Endodermal cell (in vitro differentiated cells): ENCODE measurements at regions not wholly inside any gene's neighbourhood (a gene's known extent, or its start where the extent isn't known, plus 50 kb on each side); places are given as distances from the start of the nearest gene placed in this dataset.

Experiments used
- DNase-seq: peaks from one replicate; pipeline ENCODE4 v3.0.0-alpha.2; 2017
- H3K27ac ChIP-seq: 2 replicates; pipeline ENCODE4 v1.5.1; 2013; ENCODE audit warnings: mild to moderate bottlenecking, low read depth, low read length, moderate library complexity
- H3K27me3 ChIP-seq: 2 replicates; pipeline ENCODE4 v1.6.1; 2013; ENCODE audit warnings: mild to moderate bottlenecking, low read length, moderate library complexity; ENCODE audit not compliant: insufficient read depth, control insufficient read depth, poor library complexity, severe bottlenecking
- H3K36me3 ChIP-seq: 2 replicates; pipeline ENCODE4 v1.7.0; 2013; ENCODE audit warnings: mild to moderate bottlenecking, low read length, moderate library complexity; ENCODE audit not compliant: control insufficient read depth, insufficient read depth
- H3K4me1 ChIP-seq: one replicate; pipeline ENCODE4 v1.7.0; 2013; ENCODE audit warnings: low read length; ENCODE audit not compliant: control insufficient read depth, insufficient read depth
- H3K4me3 ChIP-seq: 2 replicates; pipeline ENCODE4 v1.5.1; 2013; ENCODE audit warnings: mild to moderate bottlenecking, low read length, moderate library complexity
- H3K9ac ChIP-seq: 2 replicates; pipeline ENCODE4 v1.6.1; 2013; ENCODE audit warnings: mild to moderate bottlenecking, low read length, moderate library complexity; ENCODE audit not compliant: poor library complexity, severe bottlenecking; ENCODE audit errors: extremely low read depth
- H3K9me3 ChIP-seq: 2 replicates; pipeline ENCODE4 v1.6.1; 2013; ENCODE audit warnings: mild to moderate bottlenecking, low read length, moderate library complexity; ENCODE audit not compliant: control insufficient read depth
- H3K27ac Mint-ChIP-seq: 2 replicates; pipeline ENCODE4 v1.8.0; 2020; ENCODE audit warnings: mixed read lengths
- H3K27me3 Mint-ChIP-seq: 2 replicates; pipeline ENCODE4 v1.8.0; 2021; ENCODE audit warnings: mild to moderate bottlenecking, mixed read lengths; ENCODE audit not compliant: insufficient read depth
- H3K36me3 Mint-ChIP-seq: 2 replicates; pipeline ENCODE4 v1.8.0; 2020; ENCODE audit warnings: low read depth, mixed read lengths
- H3K4me1 Mint-ChIP-seq: 2 replicates; pipeline ENCODE4 v1.8.0; 2020; ENCODE audit warnings: mixed read lengths
- H3K4me3 Mint-ChIP-seq: 2 replicates; pipeline ENCODE4 v1.8.0; 2020; ENCODE audit warnings: mild to moderate bottlenecking, moderate library complexity, mixed read lengths
- H3K9me3 Mint-ChIP-seq: 2 replicates; pipeline ENCODE4 v1.8.0; 2020; ENCODE audit warnings: mild to moderate bottlenecking, mixed read lengths
- WGBS, 2 experiments: methylation state at CpG; one replicate each; pipeline versions ENCODE4 v1.1.5 to v1.1.7; 2013; ENCODE audit warnings: missing lambda C conversion rate in 2 of 2, mixed read lengths in 1 of 2; ENCODE audit not compliant: insufficient coverage in 1 of 2, insufficient read length in 1 of 2; 5-methylcytosine and 5-hydroxymethylcytosine counted together
- TF ChIP-seq, protein P1 (sequence below): fragments of 200-600 bp; sonication (generic); conservative IDR thresholded peaks from 2 replicates; pipeline ENCODE4 v1.5.0; 2021; ENCODE audit warnings: antibody characterized with exemption, mild to moderate bottlenecking

DNA sequence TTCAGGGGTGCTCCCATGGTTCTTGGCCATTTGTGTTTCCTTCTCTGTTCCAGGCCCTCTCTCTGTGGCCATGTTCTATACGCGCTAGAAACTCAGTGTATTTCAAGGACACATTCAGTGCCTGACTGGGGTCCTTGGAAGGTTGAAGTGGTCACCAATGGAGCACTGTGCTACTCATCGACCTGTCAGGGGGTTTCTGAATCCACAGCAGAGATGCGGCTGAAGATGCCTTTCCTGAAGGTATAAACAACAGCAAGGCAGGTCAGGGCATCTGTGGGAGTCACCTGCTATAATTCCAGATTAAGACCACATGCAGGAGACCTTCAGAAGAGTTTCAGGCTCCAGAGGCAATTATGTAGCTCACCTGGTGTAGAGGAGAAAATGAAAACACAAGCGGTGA is 86.8 kb upstream of the MGMT start:
- Mint-ChIP-seq H3K27ac (no peak overlapping the region), H3K9me3 (no peaks in the 10 kb centered on the region), H3K4me1 (no peaks in the 10 kb centered on the region), H3K27me3 (no peaks in the 10 kb centered on the region), H3K4me3 (no peak overlapping the region), H3K36me3 (no peaks in the 10 kb centered on the region)
- Histone ChIP-seq H3K36me3 (no peaks in the 10 kb centered on the region), H3K4me1 (no peaks in the 10 kb centered on the region), H3K27me3 (no peaks in the 10 kb centered on the region), H3K27ac (no peak overlapping the region), H3K4me3 (no peak overlapping the region), H3K9ac (no peak overlapping the region), H3K9me3 (no peaks in the 10 kb centered on the region)
- 95 to 96% methylated on average over 5 of the region's 5 CpGs for WGBS, 2 experiments
- TF ChIP-seq, protein P1, sequence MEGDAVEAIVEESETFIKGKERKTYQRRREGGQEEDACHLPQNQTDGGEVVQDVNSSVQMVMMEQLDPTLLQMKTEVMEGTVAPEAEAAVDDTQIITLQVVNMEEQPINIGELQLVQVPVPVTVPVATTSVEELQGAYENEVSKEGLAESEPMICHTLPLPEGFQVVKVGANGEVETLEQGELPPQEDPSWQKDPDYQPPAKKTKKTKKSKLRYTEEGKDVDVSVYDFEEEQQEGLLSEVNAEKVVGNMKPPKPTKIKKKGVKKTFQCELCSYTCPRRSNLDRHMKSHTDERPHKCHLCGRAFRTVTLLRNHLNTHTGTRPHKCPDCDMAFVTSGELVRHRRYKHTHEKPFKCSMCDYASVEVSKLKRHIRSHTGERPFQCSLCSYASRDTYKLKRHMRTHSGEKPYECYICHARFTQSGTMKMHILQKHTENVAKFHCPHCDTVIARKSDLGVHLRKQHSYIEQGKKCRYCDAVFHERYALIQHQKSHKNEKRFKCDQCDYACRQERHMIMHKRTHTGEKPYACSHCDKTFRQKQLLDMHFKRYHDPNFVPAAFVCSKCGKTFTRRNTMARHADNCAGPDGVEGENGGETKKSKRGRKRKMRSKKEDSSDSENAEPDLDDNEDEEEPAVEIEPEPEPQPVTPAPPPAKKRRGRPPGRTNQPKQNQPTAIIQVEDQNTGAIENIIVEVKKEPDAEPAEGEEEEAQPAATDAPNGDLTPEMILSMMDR: no peak
- DNase-seq: no peak

DNA sequence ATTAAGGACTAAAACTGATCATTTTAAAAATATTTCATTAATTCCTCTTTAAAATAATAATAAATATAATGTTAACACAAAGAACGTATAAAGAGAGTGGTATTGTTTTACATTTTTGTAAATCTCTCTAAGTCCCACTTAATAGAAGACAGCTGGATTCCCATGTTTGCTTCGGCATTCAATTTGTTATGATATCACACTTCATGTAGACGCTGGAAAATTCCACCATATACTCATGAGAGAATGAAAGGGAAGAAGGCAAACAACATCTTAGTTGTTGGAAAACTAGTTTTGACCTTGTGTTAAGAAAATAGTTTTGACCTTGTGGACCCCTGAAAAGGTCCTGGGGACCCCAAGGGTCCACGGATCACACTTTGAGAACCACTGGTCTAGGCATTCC is 85.3 kb upstream of the MGMT start:
- H3K27ac ChIP-seq: no peak overlapping the region
- H3K9me3 ChIP-seq: no peaks in the 10 kb centered on the region
- H3K4me1 Mint-ChIP-seq: no peaks in the 10 kb centered on the region
- no peaks in the 10 kb centered on the region for H3K27me3 Mint-ChIP-seq
- TF ChIP-seq, protein P1: no peak
- no peak overlapping the region for H3K4me3 ChIP-seq
- DNase-seq: no peak
- no peaks in the 10 kb centered on the region for H3K27me3 ChIP-seq
- WGBS, 2 experiments: 33 to 78% methylated on average over 1 to 4 of the region's 4 CpGs
- no peaks in the 10 kb centered on the region for H3K9me3 Mint-ChIP-seq
- H3K4me1 ChIP-seq: no peaks in the 10 kb centered on the region
- no peaks in the 10 kb centered on the region for H3K36me3 Mint-ChIP-seq
- no peak overlapping the region for H3K9ac ChIP-seq
- H3K36me3 ChIP-seq: no peaks in the 10 kb centered on the region
- H3K4me3 Mint-ChIP-seq: no peak overlapping the region
- no peak overlapping the region for H3K27ac Mint-ChIP-seq

GRCh38 chr10:129382401-129382800 is 84.6 kb upstream of the MGMT start:
- H3K9me3 Mint-ChIP-seq: no peaks in the 10 kb centered on the region

More at GRCh38 chr10:129382401-129382800, 84.6 kb upstream of the MGMT start:
- Histone ChIP-seq H3K27me3 (no peaks in the 10 kb centered on the region), H3K4me3 (no peak overlapping the region), H3K9me3 (no peaks in the 10 kb centered on the region), H3K27ac (no peak overlapping the region), H3K9ac (no peak overlapping the region), H3K36me3 (no peaks in the 10 kb centered on the region), H3K4me1 (no peaks in the 10 kb centered on the region)
- H3K27me3 Mint-ChIP-seq: no peaks in the 10 kb centered on the region
- no peaks in the 10 kb centered on the region for H3K4me1 Mint-ChIP-seq
- no peak overlapping the region for H3K4me3 Mint-ChIP-seq
- TF ChIP-seq, protein P1: no peak
- DNase-seq: no peak
- 86 to 89% methylated on average over 4 to 6 of the region's 6 CpGs for WGBS, 2 experiments
- no peaks in the 10 kb centered on the region for H3K36me3 Mint-ChIP-seq
- no peak overlapping the region for H3K27ac Mint-ChIP-seq
